ENCODE measurements at regions not wholly inside any gene's neighbourhood (a gene's known extent, or its start where the extent isn't known, plus 50 kb on each side); places are given as distances from the start of the nearest gene placed in this dataset.

DNA sequence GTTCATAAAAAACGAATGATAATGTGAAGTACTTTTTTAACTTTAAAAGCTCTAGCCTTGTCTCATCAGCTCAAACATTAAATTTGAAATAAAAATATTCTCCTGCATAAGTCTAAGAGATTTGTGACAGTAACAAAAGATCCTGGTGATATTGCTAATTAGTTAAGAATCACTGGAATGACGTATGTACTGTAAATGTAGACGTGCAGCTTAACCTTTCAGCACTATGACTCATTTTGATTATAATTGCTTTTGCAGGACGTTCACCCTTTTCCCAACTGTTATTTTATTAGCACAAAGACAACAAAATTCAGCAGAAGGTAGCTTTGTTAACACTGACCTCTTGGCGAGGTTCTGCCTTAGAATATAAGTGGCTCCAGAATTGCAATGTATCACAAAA, 68.6 kb downstream of the TENT5A start:
- CTCF ChIA-PET, result no interaction called here
- no peaks in the 10 kb centered on the region for H4K20me1 ChIP-seq (ENCODE audit: control insufficient read depth, insufficient read depth)
- no peak overlapping the region for H3K4me3 ChIP-seq
- ATAC-seq (no peak), FAIRE-seq (no peak), DNase-seq (ENCODE audit: low read depth, low spot score) (no peak)
- H3K9me3 ChIP-seq (replicated peaks; ENCODE audit: control insufficient read depth, insufficient read depth, low read length), result no peaks in the 10 kb centered on the region
- H3K27ac ChIP-seq (ENCODE audit: control insufficient read depth, insufficient read depth), result no peak overlapping the region
- in situ Hi-C loops (cut with MboI) (no loop called here), intact Hi-C loops (cut with micrococcal nuclease; ENCODE audit: unreplicated experiment) (no loop called here)
- SMC1A ChIA-PET (ENCODE audit: uncharacterized antibody, unreplicated experiment), result interaction anchor here (0.6 to 1.8 kb wide), 11 partner anchors 10 to 297 kb away, joined by 3 to 5 read pairs (median 3); no protein-coding TSS in a partner anchor
- H3K27me3 ChIP-seq (replicated peaks in 1 of 2; ENCODE audit: control insufficient read depth in 2 of 2, insufficient read depth in 2 of 2, low read length in 1 of 2), result no peaks in the 10 kb centered on the region
- BruUV-seq (replicated peaks), result no TSS peak
- H3K79me2 ChIP-seq (ENCODE audit: control insufficient read depth, insufficient read depth, low read length), result no peaks in the 10 kb centered on the region
- no peaks in the 10 kb centered on the region for H3K36me3 ChIP-seq (ENCODE audit: control insufficient read depth in 2 of 2, insufficient read depth in 2 of 2, low read length in 1 of 2)
- WGBS (ENCODE audit: insufficient coverage, insufficient replicate concordance, low lambda C conversion rate, missing lambda C conversion rate), result 32% methylated on average over 5 of the region's 5 CpGs
- POLR2A ChIA-PET, result no interaction called here
- RAD21 ChIA-PET (ENCODE audit: unreplicated experiment), result interaction anchor here (1.2 kb wide), 1 partner anchor 62 kb away, joined by 3 read pairs; no protein-coding TSS in a partner anchor
- H3K4me2 ChIP-seq (ENCODE audit: control insufficient read depth, insufficient read depth), result no peak overlapping the region
- no peak overlapping the region for H3K9ac ChIP-seq (ENCODE audit: control insufficient read depth, insufficient read depth, low read length)
- no peaks in the 10 kb centered on the region for H3K4me1 ChIP-seq (ENCODE audit: control insufficient read depth, insufficient read depth, low read length)
- H2AFZ ChIP-seq (ENCODE audit: control insufficient read depth, low read depth, low read length), result no peak overlapping the region
- TF ChIP-seq FOXK2 (IDR thresholded peaks at IDR 0.05) (no peak), STAT1 (conservative IDR thresholded peaks at IDR 0.05) (no peak), PML (IDR thresholded peaks at IDR 0.05; ENCODE audit: low read length) (no peak), NBN (IDR thresholded peaks at IDR 0.05) (no peak), RB1 (IDR thresholded peaks at IDR 0.05; ENCODE audit: borderline replicate concordance) (no peak), LARP7 (IDR thresholded peaks at IDR 0.05) (no peak), MTA2 (IDR thresholded peaks at IDR 0.05; ENCODE audit: low read depth) (no peak), GABPA (IDR thresholded peaks at IDR 0.05; ENCODE audit: low read depth) (no peak), ZNF217 (IDR thresholded peaks at IDR 0.05) (no peak), JUNB (IDR thresholded peaks at IDR 0.05) (no peak), NR2C1 (IDR thresholded peaks at IDR 0.05) (no peak), MYB (IDR thresholded peaks at IDR 0.05; ENCODE audit: borderline replicate concordance, low read depth, low read length) (no peak), KAT2A (conservative IDR thresholded peaks at IDR 0.05; ENCODE audit: control insufficient read depth, low read depth, low read length) (no peak), NFXL1 (IDR thresholded peaks at IDR 0.05; ENCODE audit: borderline replicate concordance) (no peak), ASH2L (IDR thresholded peaks at IDR 0.05; ENCODE audit: borderline replicate concordance, low read depth) (no peak), SIN3A (IDR thresholded peaks at IDR 0.05; ENCODE audit: low read depth, low read length) (no peak)
- TF ChIP-seq, protein P1, sequence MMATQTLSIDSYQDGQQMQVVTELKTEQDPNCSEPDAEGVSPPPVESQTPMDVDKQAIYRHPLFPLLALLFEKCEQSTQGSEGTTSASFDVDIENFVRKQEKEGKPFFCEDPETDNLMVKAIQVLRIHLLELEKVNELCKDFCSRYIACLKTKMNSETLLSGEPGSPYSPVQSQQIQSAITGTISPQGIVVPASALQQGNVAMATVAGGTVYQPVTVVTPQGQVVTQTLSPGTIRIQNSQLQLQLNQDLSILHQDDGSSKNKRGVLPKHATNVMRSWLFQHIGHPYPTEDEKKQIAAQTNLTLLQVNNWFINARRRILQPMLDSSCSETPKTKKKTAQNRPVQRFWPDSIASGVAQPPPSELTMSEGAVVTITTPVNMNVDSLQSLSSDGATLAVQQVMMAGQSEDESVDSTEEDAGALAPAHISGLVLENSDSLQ (IDR thresholded peaks at IDR 0.05), result no peak
- TF ChIP-seq, protein P2, sequence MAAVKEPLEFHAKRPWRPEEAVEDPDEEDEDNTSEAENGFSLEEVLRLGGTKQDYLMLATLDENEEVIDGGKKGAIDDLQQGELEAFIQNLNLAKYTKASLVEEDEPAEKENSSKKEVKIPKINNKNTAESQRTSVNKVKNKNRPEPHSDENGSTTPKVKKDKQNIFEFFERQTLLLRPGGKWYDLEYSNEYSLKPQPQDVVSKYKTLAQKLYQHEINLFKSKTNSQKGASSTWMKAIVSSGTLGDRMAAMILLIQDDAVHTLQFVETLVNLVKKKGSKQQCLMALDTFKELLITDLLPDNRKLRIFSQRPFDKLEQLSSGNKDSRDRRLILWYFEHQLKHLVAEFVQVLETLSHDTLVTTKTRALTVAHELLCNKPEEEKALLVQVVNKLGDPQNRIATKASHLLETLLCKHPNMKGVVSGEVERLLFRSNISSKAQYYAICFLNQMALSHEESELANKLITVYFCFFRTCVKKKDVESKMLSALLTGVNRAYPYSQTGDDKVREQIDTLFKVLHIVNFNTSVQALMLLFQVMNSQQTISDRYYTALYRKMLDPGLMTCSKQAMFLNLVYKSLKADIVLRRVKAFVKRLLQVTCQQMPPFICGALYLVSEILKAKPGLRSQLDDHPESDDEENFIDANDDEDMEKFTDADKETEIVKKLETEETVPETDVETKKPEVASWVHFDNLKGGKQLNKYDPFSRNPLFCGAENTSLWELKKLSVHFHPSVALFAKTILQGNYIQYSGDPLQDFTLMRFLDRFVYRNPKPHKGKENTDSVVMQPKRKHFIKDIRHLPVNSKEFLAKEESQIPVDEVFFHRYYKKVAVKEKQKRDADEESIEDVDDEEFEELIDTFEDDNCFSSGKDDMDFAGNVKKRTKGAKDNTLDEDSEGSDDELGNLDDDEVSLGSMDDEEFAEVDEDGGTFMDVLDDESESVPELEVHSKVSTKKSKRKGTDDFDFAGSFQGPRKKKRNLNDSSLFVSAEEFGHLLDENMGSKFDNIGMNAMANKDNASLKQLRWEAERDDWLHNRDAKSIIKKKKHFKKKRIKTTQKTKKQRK (IDR thresholded peaks at IDR 0.05; ENCODE audit: low read depth, low read length), result no peak
- TF ChIP-seq, protein P3, sequence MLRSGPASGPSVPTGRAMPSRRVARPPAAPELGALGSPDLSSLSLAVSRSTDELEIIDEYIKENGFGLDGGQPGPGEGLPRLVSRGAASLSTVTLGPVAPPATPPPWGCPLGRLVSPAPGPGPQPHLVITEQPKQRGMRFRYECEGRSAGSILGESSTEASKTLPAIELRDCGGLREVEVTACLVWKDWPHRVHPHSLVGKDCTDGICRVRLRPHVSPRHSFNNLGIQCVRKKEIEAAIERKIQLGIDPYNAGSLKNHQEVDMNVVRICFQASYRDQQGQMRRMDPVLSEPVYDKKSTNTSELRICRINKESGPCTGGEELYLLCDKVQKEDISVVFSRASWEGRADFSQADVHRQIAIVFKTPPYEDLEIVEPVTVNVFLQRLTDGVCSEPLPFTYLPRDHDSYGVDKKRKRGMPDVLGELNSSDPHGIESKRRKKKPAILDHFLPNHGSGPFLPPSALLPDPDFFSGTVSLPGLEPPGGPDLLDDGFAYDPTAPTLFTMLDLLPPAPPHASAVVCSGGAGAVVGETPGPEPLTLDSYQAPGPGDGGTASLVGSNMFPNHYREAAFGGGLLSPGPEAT (IDR thresholded peaks at IDR 0.05; ENCODE audit: low read depth), result no peak
